ENCODE measurements at regions not wholly inside any gene's neighbourhood (a gene's known extent, or its start where the extent isn't known, plus 50 kb on each side); places are given as distances from the start of the nearest gene placed in this dataset.

- no peak overlapping the region for H3K4me3 Mint-ChIP-seq
- H3K9me3 Mint-ChIP-seq, result peaks cover 1% of the 10 kb centered on the region
- no peak for TF ChIP-seq CTCF (IDR thresholded peaks at IDR 0.05)
- POLR2A ChIA-PET, result no interaction called here
- DNase-seq (no peak), ATAC-seq (no peak)
- H3K36me3 Mint-ChIP-seq (ENCODE audit: low read depth), result no peaks in the 10 kb centered on the region
- CTCF ChIA-PET, result no interaction called here
- H3K27ac Mint-ChIP-seq, result no peak overlapping the region
- intact Hi-C loops (cut with micrococcal nuclease), result no loop called here
- no peaks in the 10 kb centered on the region for H3K27me3 Mint-ChIP-seq
- H3K4me1 Mint-ChIP-seq (ENCODE audit: low read depth), result no peaks in the 10 kb centered on the region
Measured at GRCh38 chr4:125440814-125441213, 126.1 kb downstream of the FAT4 start.

- POLR2A ChIA-PET, result no interaction called here
- ATAC-seq (no peak), DNase-seq (no peak)
- no peaks in the 10 kb centered on the region for H3K4me1 Mint-ChIP-seq (ENCODE audit: low read depth)
- peaks cover 1% of the 10 kb centered on the region for H3K9me3 Mint-ChIP-seq
- no peak overlapping the region for H3K27ac Mint-ChIP-seq
- no peak overlapping the region for H3K4me3 Mint-ChIP-seq
- no peaks in the 10 kb centered on the region for H3K36me3 Mint-ChIP-seq (ENCODE audit: low read depth)
- CTCF ChIA-PET, result no interaction called here
- TF ChIP-seq CTCF (IDR thresholded peaks at IDR 0.05), result no peak
- intact Hi-C loops (cut with micrococcal nuclease), result no loop called here
- no peaks in the 10 kb centered on the region for H3K27me3 Mint-ChIP-seq
Measured at GRCh38 chr4:125444166-125444565, 129.4 kb downstream of the FAT4 start.

GRCh38 chr4:125445525-125445924 lies 130.8 kb downstream of the FAT4 start:
- H3K27me3 Mint-ChIP-seq, result no peaks in the 10 kb centered on the region
- no peak overlapping the region for H3K4me3 Mint-ChIP-seq
- no peak for ATAC-seq
- no peak for TF ChIP-seq CTCF (IDR thresholded peaks at IDR 0.05)
- H3K4me1 Mint-ChIP-seq (ENCODE audit: low read depth), result no peaks in the 10 kb centered on the region
- intact Hi-C loops (cut with micrococcal nuclease), result no loop called here
- no peak overlapping the region for H3K27ac Mint-ChIP-seq
- no peak for DNase-seq
- no peaks in the 10 kb centered on the region for H3K36me3 Mint-ChIP-seq (ENCODE audit: low read depth)
- POLR2A ChIA-PET, result no interaction called here
- no peaks in the 10 kb centered on the region for H3K9me3 Mint-ChIP-seq
- CTCF ChIA-PET, result no interaction called here

- no peak overlapping the region for H3K27ac Mint-ChIP-seq
- no peak overlapping the region for H3K4me3 Mint-ChIP-seq
- intact Hi-C loops (cut with micrococcal nuclease), result no loop called here
- ChIA-PET POLR2A (no interaction called here), CTCF (no interaction called here)
- ATAC-seq, result no peak
- no peaks in the 10 kb centered on the region for H3K36me3 Mint-ChIP-seq (ENCODE audit: low read depth)
- no peaks in the 10 kb centered on the region for H3K27me3 Mint-ChIP-seq
- no peak for TF ChIP-seq CTCF (IDR thresholded peaks at IDR 0.05)
- no peaks in the 10 kb centered on the region for H3K4me1 Mint-ChIP-seq (ENCODE audit: low read depth)
- no peak for DNase-seq
- H3K9me3 Mint-ChIP-seq, result no peaks in the 10 kb centered on the region
Measured at GRCh38 chr4:125447551-125448290, 133.0 kb downstream of the FAT4 start.

GRCh38 chr4:125456075-125456474 lies 141.3 kb downstream of the FAT4 start:
- H3K27ac Mint-ChIP-seq, result no peak overlapping the region
- H3K27me3 Mint-ChIP-seq, result no peaks in the 10 kb centered on the region
- intact Hi-C loops (cut with micrococcal nuclease), result no loop called here
- H3K4me1 Mint-ChIP-seq (ENCODE audit: low read depth), result no peaks in the 10 kb centered on the region
- peaks cover 3% of the 10 kb centered on the region for H3K9me3 Mint-ChIP-seq
- DNase-seq, result no peak
- H3K36me3 Mint-ChIP-seq (ENCODE audit: low read depth), result no peaks in the 10 kb centered on the region
- CTCF ChIA-PET, result no interaction called here
- no peak overlapping the region for H3K4me3 Mint-ChIP-seq
- no peak for TF ChIP-seq CTCF (IDR thresholded peaks at IDR 0.05)
- ATAC-seq, result no peak
- POLR2A ChIA-PET, result no interaction called here
